MCF 10A (cell line): ENCODE measurements at regions not wholly inside any gene's neighbourhood (a gene's known extent, or its start where the extent isn't known, plus 50 kb on each side); places are given as distances from the start of the nearest gene placed in this dataset.

Source experiments
- BruUV-seq: library from RNA; stranded (reverse); fragments of 400-500 nt; replicated peaks from 2 replicates; lab custom pipeline; 2021; lab: Mats Ljungman, UMichigan
- CTCF ChIA-PET: fragments of 300-600 bp; sonication (Branson Sonifier 250); formaldehyde crosslinking; extraction: SDS; loops from one replicate; lab custom pipeline; 2021; ENCODE audit warnings: antibody characterized with exemption, inconsistent platforms; lab: Yijun Ruan, JAX
- POLR2A ChIA-PET: fragments of 300-600, 350-650 bp; sonication (Branson Sonifier 250); formaldehyde crosslinking; extraction: SDS; loops from one replicate; lab custom pipeline; 2020; ENCODE audit warnings: antibody characterized with exemption, inconsistent platforms; lab: Yijun Ruan, JAX
- DNase-seq: peaks from one replicate; pipeline ENCODE4 v3.0.0-alpha.2; 2018; ENCODE audit not compliant: unreplicated experiment
- H3K27ac Mint-ChIP-seq: one replicate; pipeline ENCODE4 v1.8.0; 2022; ENCODE audit warnings: mild to moderate bottlenecking, low read depth, mixed read lengths; ENCODE audit not compliant: unreplicated experiment
- H3K27me3 Mint-ChIP-seq: one replicate; pipeline ENCODE4 v1.8.0; 2022; ENCODE audit warnings: mixed read lengths; ENCODE audit not compliant: insufficient read depth, unreplicated experiment
- H3K36me3 Mint-ChIP-seq: one replicate; pipeline ENCODE4 v1.8.0; 2022; ENCODE audit warnings: mild to moderate bottlenecking, moderate library complexity, mixed read lengths; ENCODE audit not compliant: insufficient read depth, unreplicated experiment
- H3K4me1 Mint-ChIP-seq: one replicate; pipeline ENCODE4 v1.8.0; 2022; ENCODE audit warnings: mixed read lengths; ENCODE audit not compliant: insufficient read depth, unreplicated experiment
- H3K4me3 Mint-ChIP-seq: one replicate; pipeline ENCODE4 v1.8.0; 2022; ENCODE audit warnings: mild to moderate bottlenecking, moderate library complexity, mixed read lengths; ENCODE audit not compliant: unreplicated experiment
- H3K9me3 Mint-ChIP-seq: one replicate; pipeline ENCODE4 v1.8.0; 2022; ENCODE audit warnings: mixed read lengths; ENCODE audit not compliant: unreplicated experiment
- CTCF ChIP-seq: fragments of 200-600 bp; IDR thresholded peaks from one replicate; pipeline ENCODE4 v1.8.0; 2022; ENCODE audit warnings: antibody characterized with exemption, mild to moderate bottlenecking; ENCODE audit not compliant: unreplicated experiment
- intact Hi-C: fragments of 100-400 bp; cut with micrococcal nuclease; formaldehyde crosslinking; loops from 2 replicates; pipeline ENCODE4 v1.14.1; 2022

- intact Hi-C loops, result no loop called here
- ChIA-PET POLR2A (interaction anchor here (0.7 kb wide), 1 partner anchor 116 kb away, joined by 3 read pairs; no protein-coding TSS in a partner anchor), CTCF (interaction anchor here (0.7 kb wide), 1 partner anchor 25 kb away, joined by 3 read pairs; no protein-coding TSS in a partner anchor)
- no peak for TF ChIP-seq CTCF
- Mint-ChIP-seq H3K4me3 (no peak overlapping the region), H3K9me3 (peaks cover 37% of the 10 kb centered on the region), H3K27me3 (no peaks in the 10 kb centered on the region), H3K36me3 (no peaks in the 10 kb centered on the region), H3K27ac (no peak overlapping the region), H3K4me1 (no peaks in the 10 kb centered on the region)
- no peak for DNase-seq
- BruUV-seq, result no TSS peak
Measured at GRCh38 chr2:8546612-8547283, 135.1 kb upstream of the ID2 start.

DNA sequence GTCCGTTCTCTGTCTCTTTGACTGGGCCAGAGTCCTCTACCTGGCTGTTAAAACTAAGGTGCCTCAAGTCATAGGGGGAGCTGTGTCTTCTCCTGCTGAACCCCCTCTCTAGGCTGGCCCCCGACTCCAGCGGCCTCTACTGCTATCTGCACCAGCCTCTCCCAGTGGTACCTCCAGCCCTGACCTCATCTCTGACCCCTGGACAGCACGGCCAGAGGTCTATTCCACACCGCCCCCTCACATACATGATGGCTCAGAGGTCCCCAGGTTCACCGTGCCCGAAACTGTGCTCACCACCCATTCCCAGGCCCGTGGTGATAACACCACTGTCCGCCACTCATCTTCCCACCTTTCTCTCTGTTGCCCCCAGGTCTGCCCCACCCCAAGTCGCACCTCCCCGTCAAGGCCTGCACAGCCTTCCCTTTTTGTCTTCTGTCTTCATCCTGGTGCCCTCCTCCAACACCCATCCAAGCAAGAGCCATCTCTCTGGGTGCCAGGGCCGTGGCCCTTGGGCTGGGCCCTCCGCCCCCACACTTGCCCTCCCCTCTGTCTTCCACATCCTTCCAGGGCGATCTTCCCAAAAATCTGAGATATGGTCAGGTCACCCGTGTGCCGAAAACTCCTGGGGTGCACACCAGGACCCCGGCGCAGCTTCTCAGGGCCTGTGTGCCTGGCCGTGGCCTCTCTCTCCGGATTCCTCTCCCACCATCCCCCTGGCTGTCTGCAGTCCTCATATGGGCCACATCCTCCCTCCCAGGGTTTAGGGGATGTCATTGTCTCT, 134.4 kb upstream of the ID2 start:
- Mint-ChIP-seq H3K27ac (no peak overlapping the region), H3K27me3 (no peaks in the 10 kb centered on the region), H3K4me1 (no peaks in the 10 kb centered on the region), H3K4me3 (no peak overlapping the region), H3K9me3 (peaks cover 41% of the 10 kb centered on the region), H3K36me3 (no peaks in the 10 kb centered on the region)
- no peak for DNase-seq
- TF ChIP-seq CTCF, result no peak
- POLR2A ChIA-PET, result no interaction called here
- intact Hi-C loops, result no loop called here
- CTCF ChIA-PET, result interaction anchor here (0.7 kb wide), 1 partner anchor 25 kb away, joined by 3 read pairs; no protein-coding TSS in a partner anchor
- no TSS peak for BruUV-seq

DNA sequence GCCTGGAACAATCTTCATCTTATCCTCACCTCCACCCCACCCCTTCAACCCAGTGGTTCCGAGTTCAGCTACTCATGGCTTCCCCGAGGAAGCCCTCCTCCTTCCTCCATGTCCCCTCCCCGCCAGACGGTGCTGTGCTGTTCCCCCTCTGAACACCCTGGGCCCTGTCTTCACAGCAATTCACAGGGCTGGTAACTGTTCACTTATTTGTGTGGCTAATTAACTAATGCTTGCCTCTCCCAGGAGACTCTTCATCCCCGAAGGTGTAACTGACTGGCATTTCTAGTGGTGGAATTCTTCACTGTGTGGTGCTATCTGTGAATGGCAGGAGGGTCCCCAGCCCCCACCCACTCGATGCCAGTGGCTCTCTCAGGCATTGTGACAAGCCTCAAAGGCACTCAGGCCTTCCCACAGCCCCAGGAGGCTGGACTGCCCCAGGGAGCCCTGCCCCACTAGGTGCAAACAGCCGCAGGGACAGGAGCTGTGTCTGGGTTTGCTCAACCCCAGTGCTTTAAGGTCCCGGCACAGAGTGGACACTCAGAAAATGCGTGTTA, 133.7 kb upstream of the ID2 start:
- Mint-ChIP-seq H3K27ac (no peak overlapping the region), H3K36me3 (no peaks in the 10 kb centered on the region), H3K27me3 (no peaks in the 10 kb centered on the region), H3K9me3 (peaks cover 41% of the 10 kb centered on the region), H3K4me1 (no peaks in the 10 kb centered on the region), H3K4me3 (no peak overlapping the region)
- ChIA-PET POLR2A (no interaction called here), CTCF (interaction anchor here (0.8 kb wide), 2 partner anchors 21 to 876 kb away, joined by 3 to 4 read pairs; no protein-coding TSS in a partner anchor)
- BruUV-seq, result no TSS peak
- DNase-seq, result no peak
- intact Hi-C loops, result no loop called here
- no peak for TF ChIP-seq CTCF

GRCh38 chr2:8548619-8549150, 133.2 kb upstream of the ID2 start:
- Mint-ChIP-seq H3K4me1 (no peaks in the 10 kb centered on the region), H3K4me3 (no peak overlapping the region), H3K36me3 (no peaks in the 10 kb centered on the region), H3K27ac (no peak overlapping the region), H3K9me3 (peaks cover 41% of the 10 kb centered on the region), H3K27me3 (no peaks in the 10 kb centered on the region)
- ChIA-PET POLR2A (no interaction called here), CTCF (interaction anchor here (0.8 kb wide), 2 partner anchors 21 to 877 kb away, joined by 3 to 4 read pairs; no protein-coding TSS in a partner anchor)
- DNase-seq, result no peak
- TF ChIP-seq CTCF, result no peak
- intact Hi-C loops, result no loop called here
- BruUV-seq, result no TSS peak
